KBM-7 (cell line): ENCODE measurements at regions not wholly inside any gene's neighbourhood (a gene's known extent, or its start where the extent isn't known, plus 50 kb on each side); places are given as distances from the start of the nearest gene placed in this dataset.
"Not testable (repeated sequence)": the region's sequence is repeated elsewhere in the genome, so short reads cannot be mapped to it uniquely, and the experiment has no call there.

Experiments used
- DNase-seq: peaks from one replicate; pipeline ENCODE4 v3.0.0-alpha.2; 2015
- in situ Hi-C: fragments of 300-500 bp; cut with MboI; formaldehyde crosslinking; loops from 2 replicates; pipeline ENCODE4 v1.14.3; 2020; ENCODE audit warnings: low sequenced_read_pairs, low pct_unique_long_range_greater_than_20kb, mixed read lengths

- in situ Hi-C loops = no loop called here
- no peak for DNase-seq
These were observed 605.8 kb upstream of the CAMK1G start for GRCh38 chr1:208977638-208978256.

GRCh38 chr1:208979776-208980175, 603.7 kb upstream of the CAMK1G start:
- no peak for DNase-seq
- in situ Hi-C loops = no loop called here

- in situ Hi-C loops = no loop called here
- DNase-seq = no peak
These were observed 602.9 kb upstream of the CAMK1G start for GRCh38 chr1:208980605-208981004.

GRCh38 chr1:208985231-208985630, 598.3 kb upstream of the CAMK1G start:
- in situ Hi-C loops = no loop called here
- DNase-seq = no peak

- in situ Hi-C loops = no loop called here
- peak; percentile 30 for DNase-seq
These were observed 594.7 kb upstream of the CAMK1G start for GRCh38 chr1:208988811-208989222.

GRCh38 chr1:208990456-208990855, 593.1 kb upstream of the CAMK1G start:
- DNase-seq = no peak
- in situ Hi-C loops = no loop called here

- DNase-seq, in situ Hi-C loops: not testable (repeated sequence)
These were observed 586.5 kb upstream of the CAMK1G start for GRCh38 chr1:208997053-208997452.

- no peak for DNase-seq
These were observed 585.7 kb upstream of the CAMK1G start for GRCh38 chr1:208997726-208998312.

GRCh38 chr1:209008586-209008985, 574.9 kb upstream of the CAMK1G start:
- in situ Hi-C loops = no loop called here
- DNase-seq = no peak

More at GRCh38 chr1:208997726-208998312, 585.7 kb upstream of the CAMK1G start:
- in situ Hi-C loops = no loop called here

GRCh38 chr1:209010475-209011230, 572.9 kb upstream of the CAMK1G start:
- in situ Hi-C loops = no loop called here
- DNase-seq = no peak

- in situ Hi-C loops = no loop called here
- no peak for DNase-seq
These were observed 570.9 kb upstream of the CAMK1G start for GRCh38 chr1:209012443-209013196.

- in situ Hi-C loops = no loop called here
- DNase-seq = no peak
These were observed 568.4 kb upstream of the CAMK1G start for GRCh38 chr1:209015092-209015491.

- in situ Hi-C loops = no loop called here
- DNase-seq = no peak
These were observed 561.9 kb upstream of the CAMK1G start for GRCh38 chr1:209021622-209022021.

- in situ Hi-C loops = no loop called here
- no peak for DNase-seq
These were observed 559.7 kb upstream of the CAMK1G start for GRCh38 chr1:209023790-209024189.

- peak; percentile 3 for DNase-seq
- in situ Hi-C loops = no loop called here
These were observed 553.8 kb upstream of the CAMK1G start for GRCh38 chr1:209029737-209030136.

- DNase-seq = no peak
These were observed 552.9 kb upstream of the CAMK1G start for GRCh38 chr1:209030454-209031167.

GRCh38 chr1:209037064-209037463, 546.5 kb upstream of the CAMK1G start:
- in situ Hi-C loops = no loop called here
- no peak for DNase-seq

More at GRCh38 chr1:209030454-209031167, 552.9 kb upstream of the CAMK1G start:
- in situ Hi-C loops = no loop called here

GRCh38 chr1:209038316-209038715, 545.2 kb upstream of the CAMK1G start:
- no peak for DNase-seq
- in situ Hi-C loops = no loop called here

GRCh38 chr1:209038735-209039134, 544.8 kb upstream of the CAMK1G start:
- no peak for DNase-seq
- in situ Hi-C loops = no loop called here
